ENCODE measurements at regions not wholly inside any gene's neighbourhood (a gene's known extent, or its start where the extent isn't known, plus 50 kb on each side); places are given as distances from the start of the nearest gene placed in this dataset.

GRCh38 chr12:125229878-125230530 lies 164.8 kb downstream of the AACS start (continued):
- TF ChIP-seq ZNF592 (IDR thresholded peaks at IDR 0.05) (no peak), RFX5 (IDR thresholded peaks at IDR 0.05; ENCODE audit: low read depth, low read length) (no peak), TAF1 (IDR thresholded peaks at IDR 0.05; ENCODE audit: borderline replicate concordance, low read depth, low read length) (no peak), PKNOX1 (IDR thresholded peaks at IDR 0.05) (no peak), CHD2 (IDR thresholded peaks at IDR 0.05; ENCODE audit: borderline replicate concordance, low read depth, low read length) (no peak), IRF3 (IDR thresholded peaks at IDR 0.05) (no peak), SREBF2 (IDR thresholded peaks at IDR 0.05; ENCODE audit: low read length) (no peak)
